Stimulated activated CD4-positive, alpha-beta T cell treated with anti-CD3 and anti-CD28 coated beads, Interleukin-12 subunit alpha, Interleukin-12 subunit beta, amount 100 ng/mL, for 4 hours (primary cell): ENCODE measurements at regions not wholly inside any gene's neighbourhood (a gene's known extent, or its start where the extent isn't known, plus 50 kb on each side); places are given as distances from the start of the nearest gene placed in this dataset.
"Not testable (repeated sequence)": the region's sequence is repeated elsewhere in the genome, so short reads cannot be mapped to it uniquely, and the experiment has no call there.

Experiments
- DNase-seq: peaks from one replicate; pipeline ENCODE4 v3.0.0-alpha.2; 2020

DNA sequence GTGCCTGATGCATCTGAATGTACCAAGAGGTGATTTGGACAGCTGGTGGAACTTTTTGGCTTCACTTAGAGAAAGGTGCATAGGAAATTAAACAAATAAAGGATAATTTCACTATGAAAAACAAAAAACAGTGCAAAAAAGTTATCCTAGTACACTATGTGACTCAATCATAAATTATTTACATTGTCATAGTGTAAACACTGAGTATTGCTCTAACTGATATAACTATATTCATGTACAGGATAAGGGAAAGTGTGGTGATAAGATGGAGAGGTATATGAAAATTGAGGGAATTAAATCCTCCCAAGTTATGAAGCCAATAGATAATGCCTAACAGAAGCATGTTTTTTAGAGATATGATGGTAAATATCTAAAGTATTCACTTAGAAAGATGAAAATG lies 50.2 kb upstream of the CPNE4 start:
- DNase-seq = no peak

DNA sequence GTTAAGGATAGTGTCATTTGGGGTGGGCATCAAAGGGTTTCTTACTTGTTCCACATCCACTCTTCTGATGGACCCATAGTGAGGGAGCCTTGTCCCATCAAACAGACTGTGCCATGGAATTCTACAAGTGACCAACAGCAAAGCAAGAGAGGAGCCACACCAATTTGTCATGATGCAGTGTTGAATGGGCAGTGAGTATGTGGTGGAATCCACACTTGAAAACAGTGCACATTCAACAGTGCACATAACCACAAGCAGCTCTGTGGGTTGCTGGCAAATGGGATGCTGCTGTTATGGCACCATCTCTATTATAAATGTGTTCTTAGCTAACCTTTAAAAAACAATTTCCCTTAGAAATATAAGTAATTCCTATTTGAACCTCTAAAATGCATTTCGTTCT lies 52.5 kb upstream of the CPNE4 start:
- no peak for DNase-seq

GRCh38 chr3:132088291-132088690 lies 53.5 kb upstream of the CPNE4 start:
- no peak for DNase-seq

GRCh38 chr3:132090921-132091320 lies 56.1 kb upstream of the CPNE4 start:
- no peak for DNase-seq

GRCh38 chr3:132116601-132117000 lies 81.8 kb upstream of the CPNE4 start:
- DNase-seq = no peak

DNA sequence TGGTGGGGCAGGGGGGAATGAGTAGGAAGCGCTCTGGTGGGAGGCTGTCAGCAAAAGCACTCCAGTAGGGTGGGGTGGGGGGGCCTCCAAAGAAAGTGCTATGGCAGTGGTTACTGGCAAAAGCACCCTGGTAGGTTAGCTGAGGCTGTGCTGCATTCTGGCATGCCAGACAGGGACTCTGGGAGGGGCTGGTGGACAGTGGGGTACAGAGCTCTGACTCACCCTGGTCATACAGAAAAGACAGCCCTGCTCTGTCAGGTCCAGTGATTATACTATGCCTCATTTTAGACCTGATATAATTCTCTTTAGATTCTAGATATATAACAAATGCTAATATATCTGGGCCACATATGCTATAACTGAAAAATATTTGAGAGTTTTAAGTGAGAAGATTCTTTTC lies 82.8 kb upstream of the CPNE4 start:
- no peak for DNase-seq

DNA sequence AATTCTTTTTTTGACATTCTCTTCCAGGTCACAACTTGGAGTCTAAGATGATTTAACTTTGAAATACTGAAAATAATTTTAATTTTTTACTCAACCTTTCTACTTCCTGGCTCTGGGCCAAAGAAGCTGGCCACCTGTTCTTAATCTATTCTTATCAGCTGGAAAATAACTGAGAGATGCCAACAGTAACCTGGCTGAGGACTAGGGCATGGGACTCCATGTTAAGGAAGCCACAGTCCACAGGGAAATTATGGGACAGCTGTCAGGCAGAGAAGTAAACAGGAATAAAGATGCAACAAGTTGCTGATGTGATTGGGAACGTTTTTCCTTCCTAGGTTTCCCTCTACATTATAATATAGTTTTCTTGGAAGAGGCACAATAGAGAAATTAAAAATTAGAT lies 84.7 kb upstream of the CPNE4 start:
- DNase-seq = no peak

- DNase-seq = no peak
Measured at GRCh38 chr3:132124096-132124495, 89.3 kb upstream of the CPNE4 start.

DNA sequence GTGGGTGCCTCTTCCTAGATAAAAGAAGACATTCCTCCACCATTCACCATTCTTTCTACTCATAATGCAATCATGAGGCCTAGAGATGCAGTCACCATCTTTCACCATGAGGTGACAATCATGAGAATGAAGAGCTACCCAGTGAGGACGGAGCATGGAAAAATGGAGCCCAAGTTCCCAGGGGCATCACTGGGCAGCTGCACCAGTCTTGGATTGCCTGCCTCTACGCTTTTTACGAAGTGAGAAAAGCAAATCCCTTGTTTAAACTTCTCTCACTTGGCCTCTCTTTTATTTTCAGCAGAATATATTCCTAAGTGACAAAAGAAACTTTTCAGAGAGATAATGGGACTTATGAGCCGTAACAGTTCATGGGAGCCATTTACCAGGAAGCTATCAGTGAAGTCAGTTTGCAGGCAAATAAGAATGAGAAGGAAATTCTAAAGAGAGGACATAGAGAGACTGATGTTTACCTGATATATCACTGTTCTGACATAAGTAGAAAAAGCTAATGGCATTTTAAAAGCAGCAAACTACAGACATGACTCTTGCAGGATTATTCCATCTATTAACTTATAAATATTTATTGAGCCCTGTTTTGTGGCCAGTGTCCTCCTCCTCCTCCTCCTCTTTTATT lies 90.0 kb upstream of the CPNE4 start:
- no peak for DNase-seq

DNA sequence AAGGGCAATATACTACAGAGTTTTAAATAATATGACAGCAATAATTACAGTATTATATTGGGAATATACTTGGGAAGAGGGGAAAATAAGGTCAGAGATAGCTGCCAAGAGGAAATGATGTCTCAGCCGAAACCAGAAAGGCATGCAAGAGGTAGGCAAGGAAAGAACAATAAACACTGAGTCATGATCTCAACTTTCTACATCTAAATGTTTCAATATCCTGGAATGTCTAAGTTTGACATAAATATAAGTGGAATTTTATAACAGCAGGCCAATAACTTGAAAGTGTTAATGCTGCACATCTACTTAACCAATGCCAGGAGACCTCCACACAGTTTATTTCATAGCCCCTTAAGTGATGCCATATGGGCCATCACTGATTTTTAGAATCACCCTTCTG lies 99.8 kb upstream of the CPNE4 start:
- DNase-seq = no peak

DNA sequence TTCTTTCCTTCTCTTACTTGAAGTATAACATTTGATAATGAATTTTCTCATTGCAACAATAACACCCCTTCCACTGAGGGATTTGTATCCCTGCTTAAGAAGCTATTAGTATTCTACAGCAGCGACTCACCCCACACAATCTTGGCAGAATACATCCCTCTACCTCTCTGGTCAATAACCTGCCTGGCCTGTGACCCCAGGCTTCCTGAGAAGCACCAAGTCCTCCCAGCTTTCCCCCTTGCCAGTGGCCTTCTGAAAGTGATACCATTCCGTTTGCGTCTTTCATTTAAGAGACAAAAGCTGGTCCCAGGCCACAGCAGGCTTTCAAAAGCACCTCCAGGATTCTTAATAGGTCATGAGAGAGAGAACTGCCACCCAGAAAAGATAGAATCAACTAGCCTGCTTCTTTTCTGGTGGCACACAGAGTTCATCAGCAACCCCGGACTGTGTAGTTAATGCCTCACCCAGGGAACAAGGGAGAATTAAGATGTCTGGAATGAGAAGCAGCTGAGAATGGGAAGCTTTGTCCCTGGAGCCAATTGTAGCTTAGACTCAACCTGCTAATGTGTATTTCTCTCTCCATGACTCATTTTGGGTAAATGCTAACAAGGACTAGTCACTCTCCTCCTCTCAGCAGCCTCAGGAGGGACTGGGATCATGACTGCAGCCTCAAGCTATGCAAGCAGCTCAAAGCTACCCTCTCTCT lies 101.0 kb upstream of the CPNE4 start:
- DNase-seq = no peak

DNA sequence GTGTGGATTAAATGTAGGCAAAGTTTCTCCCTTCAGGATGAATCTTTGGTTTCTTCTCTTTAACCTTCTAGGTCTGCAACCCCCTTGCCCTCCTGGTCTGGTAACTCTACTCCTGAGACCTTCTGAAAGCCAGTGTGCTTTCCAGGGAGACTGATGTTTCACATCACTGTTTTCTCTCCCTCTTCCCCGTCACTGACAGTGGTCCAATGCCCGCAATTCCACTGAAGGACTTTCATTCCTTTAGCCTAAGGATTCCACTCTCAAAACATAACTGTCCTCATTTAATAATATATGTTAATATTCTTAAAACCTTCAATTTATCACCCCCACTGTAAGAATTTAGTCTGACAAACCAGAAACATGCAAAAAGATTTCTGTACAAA lies 101.5 kb upstream of the CPNE4 start:
- DNase-seq = no peak

- DNase-seq = not testable (repeated sequence)
Measured at GRCh38 chr3:132136902-132137301, 102.1 kb upstream of the CPNE4 start.

DNA sequence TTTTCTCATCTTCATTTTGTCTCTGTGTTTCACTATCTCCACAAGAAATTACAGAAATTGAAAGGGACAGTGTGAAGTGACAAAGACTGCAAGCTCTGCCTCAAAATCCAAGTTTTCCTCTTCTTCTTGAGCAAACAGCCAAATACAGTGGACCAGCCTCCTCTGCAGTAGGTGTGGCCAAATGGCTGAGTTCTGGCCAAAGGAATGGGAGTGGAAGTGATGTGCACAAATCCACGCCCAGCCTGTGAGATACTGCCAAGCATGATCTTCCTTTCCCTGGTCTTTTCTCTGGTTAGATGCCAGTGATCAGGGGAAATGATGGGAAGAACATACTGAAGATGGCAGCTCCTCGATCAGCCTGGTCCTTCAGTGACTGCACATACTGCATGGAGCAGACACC lies 111.0 kb upstream of the CPNE4 start:
- DNase-seq = no peak

DNA sequence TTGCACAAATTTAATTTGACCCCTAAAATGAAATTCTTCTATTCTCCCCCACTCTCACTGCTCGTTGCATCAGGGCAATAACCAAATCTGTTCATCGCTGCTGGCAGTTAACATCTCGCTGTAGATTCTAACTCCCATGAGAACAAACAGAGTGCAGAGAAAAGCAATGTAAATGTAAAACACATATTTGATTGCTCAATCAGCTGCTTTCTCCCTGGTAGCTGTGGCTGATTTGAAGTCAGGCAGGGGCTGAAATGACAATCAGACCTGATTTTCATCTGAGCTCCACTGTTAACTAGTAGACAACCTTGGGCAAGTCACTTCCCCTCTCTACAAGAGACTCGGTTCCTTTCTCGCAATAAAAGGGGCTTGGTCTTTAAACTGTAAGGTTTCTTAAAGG lies 119.8 kb upstream of the CPNE4 start:
- no peak for DNase-seq

DNA sequence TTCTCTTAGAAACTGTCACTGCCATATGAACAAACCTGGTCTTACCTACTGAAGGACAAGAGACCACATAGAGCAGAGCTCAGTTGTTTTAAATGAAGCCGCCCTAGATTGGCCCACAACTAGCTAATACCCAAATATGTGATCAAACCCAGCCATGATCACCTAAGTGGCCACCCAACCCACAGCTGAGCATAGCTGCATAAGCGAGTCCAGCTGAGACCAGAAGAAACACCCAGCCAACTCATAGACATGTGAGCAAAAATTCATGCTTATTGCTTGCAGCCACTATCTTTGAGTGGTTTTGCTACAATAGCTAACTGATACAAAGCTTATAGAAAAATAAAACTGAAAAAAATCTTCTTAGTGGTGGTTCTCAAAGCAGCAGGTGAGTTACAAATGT lies 124.3 kb upstream of the CPNE4 start:
- DNase-seq = no peak

GRCh38 chr3:132160198-132160597 lies 125.4 kb upstream of the CPNE4 start:
- DNase-seq = no peak

GRCh38 chr3:132161608-132162007 lies 126.8 kb upstream of the CPNE4 start:
- DNase-seq = no peak

DNA sequence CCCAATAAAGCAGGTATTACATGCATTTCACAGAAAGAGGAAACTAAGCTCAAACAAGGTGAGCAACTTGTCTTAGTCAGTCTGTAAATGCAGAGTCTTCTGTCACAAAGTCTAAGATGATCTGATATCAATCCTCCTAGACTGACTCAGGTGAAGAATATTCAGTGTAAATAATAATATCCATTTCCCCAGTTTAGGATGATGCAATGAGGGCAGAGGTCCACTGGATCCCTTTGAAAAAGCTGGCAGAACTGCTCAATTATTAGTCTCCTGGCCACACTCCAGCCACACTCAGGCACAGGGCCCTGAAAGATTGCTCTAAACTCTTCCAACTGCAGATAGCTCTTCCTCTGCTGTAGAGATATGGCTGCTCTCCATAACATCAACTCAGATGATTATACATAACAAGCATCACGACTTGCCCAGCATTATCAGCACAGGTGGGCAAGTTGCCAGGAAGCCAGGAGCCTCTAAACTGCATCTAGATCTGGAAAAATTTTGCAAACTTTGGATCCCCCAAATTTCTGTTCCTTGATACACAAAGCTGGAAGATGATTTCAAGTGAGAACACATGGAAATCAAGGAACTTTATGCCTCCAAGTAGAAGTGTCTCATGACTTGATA lies 129.8 kb upstream of the CPNE4 start:
- no peak for DNase-seq

GRCh38 chr3:132167870-132168269 lies 133.1 kb upstream of the CPNE4 start:
- DNase-seq = no peak

GRCh38 chr3:132174500-132174899 lies 139.7 kb upstream of the CPNE4 start:
- DNase-seq = no peak

DNA sequence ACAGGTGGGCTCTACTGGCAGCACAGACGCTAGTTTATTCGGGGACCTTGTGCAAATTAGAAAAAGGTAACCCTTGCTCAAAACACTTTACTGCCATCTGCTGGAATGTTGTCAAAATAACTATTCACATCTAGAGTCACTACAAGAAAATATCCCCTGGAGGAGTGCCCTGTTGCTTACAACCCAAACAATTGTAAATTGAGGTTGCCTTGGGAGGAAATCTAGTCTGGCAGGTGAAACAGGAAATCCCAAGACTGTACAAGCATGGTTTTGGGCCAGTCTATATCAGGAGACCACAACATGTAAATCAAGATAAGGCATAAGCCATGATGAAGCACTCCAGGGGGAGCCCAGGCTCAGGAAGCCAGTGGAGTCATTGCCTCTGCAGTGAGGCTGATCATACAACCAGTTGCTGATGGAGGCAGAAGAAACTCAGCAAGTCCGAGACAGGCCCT lies 136.8 kb upstream of the ACP3 start:
- no peak for DNase-seq

DNA sequence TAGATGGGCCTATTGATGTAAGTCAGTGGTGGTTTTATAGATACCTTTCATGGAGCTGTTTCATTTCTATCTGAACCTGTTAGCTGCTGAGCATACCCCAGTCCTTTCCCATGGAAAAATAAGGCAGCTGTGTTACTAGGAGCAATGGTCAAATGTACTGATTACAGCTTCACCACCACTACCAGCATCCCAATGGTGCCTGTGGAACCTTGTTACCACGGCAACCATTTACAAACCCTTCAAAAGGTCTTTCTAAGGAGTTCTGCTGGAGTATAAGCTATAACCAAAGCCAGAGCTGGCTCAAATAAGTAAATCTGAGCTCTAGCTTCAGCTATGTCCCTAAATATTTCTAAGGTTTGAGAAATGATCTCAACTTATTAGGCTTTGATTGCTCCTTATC lies 133.4 kb upstream of the ACP3 start:
- DNase-seq = no peak

- no peak for DNase-seq
Measured at GRCh38 chr3:132187746-132188145, 129.5 kb upstream of the ACP3 start.

DNA sequence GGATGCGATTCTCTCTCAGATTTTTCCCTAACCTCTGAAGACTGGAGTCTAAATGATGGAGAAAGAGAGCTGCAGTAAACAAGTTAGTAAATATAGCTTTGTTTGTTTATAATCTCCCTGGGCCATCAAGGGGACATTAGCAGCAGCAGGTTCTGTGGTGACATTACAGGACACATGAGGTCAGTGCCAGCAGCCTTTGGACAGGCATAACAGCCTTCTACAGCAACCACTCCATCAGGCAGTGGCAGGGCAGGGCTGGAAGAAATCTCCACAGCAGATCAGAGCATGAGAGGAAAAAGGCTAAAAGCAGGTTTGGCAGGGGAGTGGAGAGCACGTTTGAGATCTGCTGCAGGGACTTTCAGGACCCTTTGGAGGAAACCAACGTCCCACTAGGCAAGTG lies 127.6 kb upstream of the ACP3 start:
- no peak for DNase-seq
